ENCODE measurements at regions not wholly inside any gene's neighbourhood (a gene's known extent, or its start where the extent isn't known, plus 50 kb on each side); places are given as distances from the start of the nearest gene placed in this dataset.

GRCh38 chr5:154624341-154624740, 130.8 kb upstream of the LARP1 start:
- in situ Hi-C loops (cut with MboI; ENCODE audit: low sequenced_read_pairs, unreplicated experiment): loop anchor here (25.0 kb wide), 1 partner anchor 562 kb away; no protein-coding TSS in a partner anchor
- no peak for DNase-seq (ENCODE audit: low spot score)
- TF ChIP-seq CTCF (IDR thresholded peaks at IDR 0.05; ENCODE audit: borderline replicate concordance, control extremely low read depth, extremely low read depth, insufficient read depth, missing control alignments): no peak

GRCh38 chr5:154620411-154620810, 134.8 kb upstream of the LARP1 start:
- in situ Hi-C loops (cut with MboI; ENCODE audit: low sequenced_read_pairs, unreplicated experiment): loop anchor here (25.0 kb wide), 1 partner anchor 558 kb away; no protein-coding TSS in a partner anchor

GRCh38 chr5:154618696-154619095, 136.5 kb upstream of the LARP1 start:
- in situ Hi-C loops (cut with MboI; ENCODE audit: low sequenced_read_pairs, unreplicated experiment): loop anchor here (25.0 kb wide), 1 partner anchor 556 kb away; no protein-coding TSS in a partner anchor
- no peak for TF ChIP-seq CTCF (IDR thresholded peaks at IDR 0.05; ENCODE audit: borderline replicate concordance, control extremely low read depth, extremely low read depth, insufficient read depth, missing control alignments)
- DNase-seq (ENCODE audit: low spot score): no peak

More at GRCh38 chr5:154620411-154620810, 134.8 kb upstream of the LARP1 start:
- TF ChIP-seq CTCF (IDR thresholded peaks at IDR 0.05; ENCODE audit: borderline replicate concordance, control extremely low read depth, extremely low read depth, insufficient read depth, missing control alignments): no peak
- DNase-seq (ENCODE audit: low spot score): no peak

- TF ChIP-seq CTCF (IDR thresholded peaks at IDR 0.05; ENCODE audit: borderline replicate concordance, control extremely low read depth, extremely low read depth, insufficient read depth, missing control alignments): no peak
- DNase-seq (ENCODE audit: low spot score): no peak
- in situ Hi-C loops (cut with MboI; ENCODE audit: low sequenced_read_pairs, unreplicated experiment): loop anchor here (25.0 kb wide), 1 partner anchor 552 kb away; no protein-coding TSS in a partner anchor
Measured at GRCh38 chr5:154614595-154614994, 136.6 kb upstream of the HAND1 start.

- no peak for TF ChIP-seq CTCF (IDR thresholded peaks at IDR 0.05; ENCODE audit: borderline replicate concordance, control extremely low read depth, extremely low read depth, insufficient read depth, missing control alignments)
- in situ Hi-C loops (cut with MboI; ENCODE audit: low sequenced_read_pairs, unreplicated experiment): loop anchor here (25.0 kb wide), 1 partner anchor 552 kb away; no protein-coding TSS in a partner anchor
- DNase-seq (ENCODE audit: low spot score): no peak
Measured at GRCh38 chr5:154614125-154614524, 136.1 kb upstream of the HAND1 start.

GRCh38 chr5:154612666-154613065, 134.6 kb upstream of the HAND1 start:
- in situ Hi-C loops (cut with MboI; ENCODE audit: low sequenced_read_pairs, unreplicated experiment): loop anchor here (25.0 kb wide), 1 partner anchor 550 kb away; no protein-coding TSS in a partner anchor
- no peak for DNase-seq (ENCODE audit: low spot score)
- no peak for TF ChIP-seq CTCF (IDR thresholded peaks at IDR 0.05; ENCODE audit: borderline replicate concordance, control extremely low read depth, extremely low read depth, insufficient read depth, missing control alignments)

All from GM13976 (cell line).